Cardiac fibroblast (primary cell): ENCODE measurements at regions not wholly inside any gene's neighbourhood (a gene's known extent, or its start where the extent isn't known, plus 50 kb on each side); places are given as distances from the start of the nearest gene placed in this dataset.

Experiments
- DNase-seq, 2 donors: peaks; one replicate each; pipeline versions ENCODE4 v3.0.0 to v3.0.0-alpha.2; 2010; ENCODE audit warnings: low read depth in 2 of 2
- H3K4me3 ChIP-seq, 2 donors: replicated peaks in 1 of 2; 1 replicate in 1 of 2; 2 replicates in 1 of 2; pipeline ENCODE4 v1.5.1; 2011; ENCODE audit warnings: low read depth in 2 of 2, low read length in 2 of 2, mild to moderate bottlenecking in 2 of 2, moderate library complexity in 1 of 2
- TF ChIP-seq, protein P1 (sequence below): IDR thresholded peaks from one replicate; pipeline ENCODE4 v1.5.1; 2011; ENCODE audit warnings: low read depth, mild to moderate bottlenecking, low read length, inconsistent platforms

DNA sequence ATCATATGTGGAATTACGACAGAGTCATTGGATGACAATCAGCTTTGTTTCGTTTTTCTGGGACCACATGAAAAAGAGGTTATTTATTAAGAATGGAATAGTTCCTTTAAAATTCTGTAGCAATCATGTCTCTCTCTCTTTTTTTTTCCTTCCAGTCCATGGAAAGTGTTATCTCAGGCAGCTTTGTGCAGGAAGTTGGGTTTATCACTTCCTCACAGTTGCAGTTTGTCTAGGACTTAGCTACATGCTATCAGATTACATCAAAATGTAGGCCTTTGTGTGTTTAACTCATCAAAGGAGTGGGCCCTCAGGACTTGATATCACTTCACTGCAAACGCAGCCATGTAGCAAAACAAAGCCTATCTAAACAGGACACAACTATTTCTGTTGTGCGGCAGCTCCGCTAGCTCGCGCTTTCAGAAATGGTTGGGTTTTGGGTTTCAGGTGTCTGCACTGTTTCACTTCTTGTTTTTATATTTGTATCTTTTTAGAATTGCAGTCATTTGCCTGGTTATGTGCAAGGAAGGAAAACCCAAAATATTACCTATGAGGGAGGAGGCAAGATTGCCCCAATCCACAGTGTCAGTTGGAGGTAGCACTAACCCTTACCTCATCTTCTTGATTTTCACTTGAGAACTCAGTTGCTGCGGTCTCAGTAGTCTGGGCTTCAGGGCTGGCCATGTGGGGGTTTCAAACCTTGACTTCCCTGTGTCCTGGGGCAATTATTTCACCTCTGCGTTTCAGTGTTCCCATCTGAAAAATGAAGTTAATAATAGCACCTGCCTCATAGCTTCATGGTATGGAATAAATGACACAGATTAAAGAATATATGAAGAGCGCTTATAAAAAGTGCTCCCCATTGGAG is 66.7 kb downstream of the HHEX start:
- TF ChIP-seq, protein P1, sequence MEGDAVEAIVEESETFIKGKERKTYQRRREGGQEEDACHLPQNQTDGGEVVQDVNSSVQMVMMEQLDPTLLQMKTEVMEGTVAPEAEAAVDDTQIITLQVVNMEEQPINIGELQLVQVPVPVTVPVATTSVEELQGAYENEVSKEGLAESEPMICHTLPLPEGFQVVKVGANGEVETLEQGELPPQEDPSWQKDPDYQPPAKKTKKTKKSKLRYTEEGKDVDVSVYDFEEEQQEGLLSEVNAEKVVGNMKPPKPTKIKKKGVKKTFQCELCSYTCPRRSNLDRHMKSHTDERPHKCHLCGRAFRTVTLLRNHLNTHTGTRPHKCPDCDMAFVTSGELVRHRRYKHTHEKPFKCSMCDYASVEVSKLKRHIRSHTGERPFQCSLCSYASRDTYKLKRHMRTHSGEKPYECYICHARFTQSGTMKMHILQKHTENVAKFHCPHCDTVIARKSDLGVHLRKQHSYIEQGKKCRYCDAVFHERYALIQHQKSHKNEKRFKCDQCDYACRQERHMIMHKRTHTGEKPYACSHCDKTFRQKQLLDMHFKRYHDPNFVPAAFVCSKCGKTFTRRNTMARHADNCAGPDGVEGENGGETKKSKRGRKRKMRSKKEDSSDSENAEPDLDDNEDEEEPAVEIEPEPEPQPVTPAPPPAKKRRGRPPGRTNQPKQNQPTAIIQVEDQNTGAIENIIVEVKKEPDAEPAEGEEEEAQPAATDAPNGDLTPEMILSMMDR, result no peak
- DNase-seq, result peak in 1 of 2 donors; percentile 44
- no peak overlapping the region for H3K4me3 ChIP-seq

DNA sequence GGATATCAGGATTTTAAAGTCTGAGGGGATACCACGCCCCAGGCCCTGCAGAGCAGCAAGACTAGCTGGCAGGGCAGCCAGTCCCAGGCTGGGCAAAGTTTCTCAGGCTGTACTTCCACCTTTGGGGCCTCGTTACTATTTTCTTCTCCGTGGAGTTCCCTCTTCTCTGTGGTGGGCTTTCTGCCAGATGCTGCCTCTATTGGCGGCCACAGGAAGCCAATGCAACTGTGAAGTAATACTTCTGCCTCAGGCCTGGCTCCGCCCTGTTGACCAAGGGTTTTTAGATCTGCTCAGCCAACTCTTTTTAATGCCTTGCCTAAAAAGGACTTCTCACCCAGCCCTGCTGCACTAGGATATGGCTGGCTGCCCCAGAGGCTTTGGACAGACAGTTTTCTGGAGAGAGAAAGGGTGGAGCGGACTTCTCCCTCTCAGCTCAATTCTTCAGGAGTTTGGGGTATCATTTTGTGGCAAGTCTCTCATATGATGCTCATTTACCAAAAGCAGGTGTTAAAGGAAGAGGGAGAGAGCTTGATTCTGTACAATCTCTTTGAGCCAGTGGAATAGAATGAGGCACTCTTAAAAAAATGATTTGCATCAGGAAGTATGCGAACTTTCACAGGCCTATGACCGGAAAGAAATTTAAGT is 67.4 kb downstream of the HHEX start:
- DNase-seq, result peak; percentile 87 to 96
- no peak overlapping the region for H3K4me3 ChIP-seq
- TF ChIP-seq, protein P1, result peak; percentile 31

DNA sequence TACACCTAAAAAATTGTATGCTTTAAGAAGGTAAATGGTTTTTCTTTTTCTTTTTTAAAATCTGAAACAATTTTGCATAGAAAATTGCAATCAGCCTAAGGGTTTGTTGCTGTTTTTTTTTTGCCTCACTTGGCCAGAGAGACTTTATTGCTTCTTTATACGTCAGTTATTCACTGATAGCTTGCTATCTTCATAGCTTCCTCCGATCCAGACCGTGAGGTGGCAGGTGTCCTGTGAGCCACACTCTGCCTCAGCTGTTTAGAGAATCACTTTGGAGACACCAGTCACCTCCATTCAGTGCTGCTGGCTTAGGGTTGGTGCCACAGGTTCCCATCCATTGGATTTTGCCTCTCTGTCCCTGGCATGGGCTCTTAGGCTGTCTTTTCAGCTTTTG is 68.0 kb downstream of the HHEX start:
- TF ChIP-seq, protein P1, result no peak
- no peak overlapping the region for H3K4me3 ChIP-seq
- DNase-seq, result no peak

DNA sequence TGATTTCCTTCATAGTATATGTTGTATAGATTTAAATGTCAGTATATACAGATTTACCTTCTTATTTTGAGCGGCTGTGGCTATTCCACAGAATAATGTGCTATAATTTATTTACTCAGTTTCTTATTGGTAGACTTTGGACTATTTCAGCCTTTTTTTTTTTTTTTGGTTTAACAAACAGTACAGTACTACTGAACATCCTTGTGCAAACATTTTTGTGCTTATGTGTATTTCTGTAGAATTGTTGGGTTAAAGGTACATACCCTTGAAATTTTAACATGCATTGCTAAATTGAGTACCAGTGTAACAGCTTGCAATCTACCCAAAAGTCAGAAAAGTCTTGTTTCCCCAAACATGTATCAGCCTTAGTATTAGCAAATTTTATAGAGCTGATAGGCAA is 68.8 kb downstream of the HHEX start:
- no peak for DNase-seq
- TF ChIP-seq, protein P1, result no peak
- no peak overlapping the region for H3K4me3 ChIP-seq

DNA sequence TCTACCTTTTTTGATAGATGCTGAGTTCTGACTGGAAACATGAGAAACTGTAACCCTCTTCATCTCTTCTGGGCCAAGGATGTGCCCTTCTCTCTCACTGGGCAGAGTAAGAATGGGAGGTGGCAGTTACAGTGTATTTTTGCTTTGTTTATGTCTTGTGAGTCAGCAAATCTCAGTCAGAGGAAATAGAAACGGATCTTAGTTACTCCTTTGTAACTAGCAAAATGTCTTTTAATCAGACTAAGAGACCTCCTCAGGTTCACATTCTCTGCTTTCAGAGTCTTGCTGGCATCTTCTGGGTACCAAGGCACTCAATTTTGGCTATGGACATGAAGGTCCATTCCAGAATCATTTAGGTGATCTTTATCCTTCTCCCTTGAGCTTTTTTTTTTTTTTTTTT is 70.9 kb downstream of the HHEX start:
- TF ChIP-seq, protein P1, result no peak
- no peak overlapping the region for H3K4me3 ChIP-seq
- peak; percentile 59 to 74 for DNase-seq

DNA sequence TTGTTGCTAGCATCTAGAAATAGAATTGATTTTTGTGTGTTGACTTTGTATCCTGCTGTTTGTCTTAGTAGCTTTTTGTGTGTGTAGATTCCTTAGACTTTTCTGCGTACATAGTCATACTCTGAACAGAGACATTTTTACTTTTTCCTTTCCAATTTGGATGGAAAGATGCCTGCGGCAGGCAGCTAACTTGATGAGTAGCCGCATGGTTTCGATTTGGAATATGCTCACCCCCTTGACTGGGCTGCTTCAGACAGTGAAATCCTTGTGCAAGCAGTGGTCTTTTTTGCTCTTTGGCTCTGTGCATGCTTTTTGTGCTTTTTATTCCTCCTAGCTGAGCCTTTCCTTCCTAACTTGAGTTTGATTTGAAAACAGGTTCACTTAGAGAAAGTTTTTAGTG is 71.8 kb downstream of the HHEX start:
- no peak for DNase-seq
- H3K4me3 ChIP-seq, result no peak overlapping the region
- TF ChIP-seq, protein P1, result no peak
